ENCODE measurements at regions not wholly inside any gene's neighbourhood (a gene's known extent, or its start where the extent isn't known, plus 50 kb on each side); places are given as distances from the start of the nearest gene placed in this dataset.

DNA sequence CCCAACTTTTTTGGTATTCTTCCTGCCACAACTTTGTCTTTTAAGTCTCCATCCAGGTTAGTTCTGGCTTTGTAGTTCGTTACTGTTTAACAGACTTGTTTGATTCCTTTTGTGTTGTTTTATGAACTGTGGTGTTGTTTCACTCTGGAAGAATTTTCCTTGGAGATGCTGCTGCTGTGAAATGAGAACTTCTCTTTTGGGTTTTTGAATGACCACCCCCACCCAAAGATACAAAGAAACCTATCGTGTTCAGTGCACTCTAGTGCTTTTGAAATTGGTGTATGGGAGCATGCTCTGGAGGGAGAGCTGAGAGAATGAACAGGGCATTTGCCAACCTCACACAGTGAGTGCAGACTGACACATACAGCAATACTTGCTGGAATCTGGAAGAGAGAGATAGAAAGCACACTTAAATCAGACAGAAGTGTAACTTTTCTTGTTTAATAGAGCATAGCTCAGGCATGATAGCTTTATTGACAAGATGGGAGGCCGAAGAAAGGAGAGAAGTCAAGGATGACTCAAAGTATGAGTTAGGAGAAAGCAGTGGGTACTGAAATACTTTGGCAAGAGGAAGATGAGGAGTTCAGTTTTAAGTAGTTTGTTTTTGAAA lies 293.1 kb downstream of the SOX4 start:
- peak overlapping the region; percentile 94 for H3K27ac ChIP-seq (ENCODE audit: low read depth, low read length, severe bottlenecking)
- 86 to 100% methylated on average over 1 of the region's 3 CpGs for WGBS, 2 experiments (ENCODE audit: insufficient coverage in 2 of 2)

DNA sequence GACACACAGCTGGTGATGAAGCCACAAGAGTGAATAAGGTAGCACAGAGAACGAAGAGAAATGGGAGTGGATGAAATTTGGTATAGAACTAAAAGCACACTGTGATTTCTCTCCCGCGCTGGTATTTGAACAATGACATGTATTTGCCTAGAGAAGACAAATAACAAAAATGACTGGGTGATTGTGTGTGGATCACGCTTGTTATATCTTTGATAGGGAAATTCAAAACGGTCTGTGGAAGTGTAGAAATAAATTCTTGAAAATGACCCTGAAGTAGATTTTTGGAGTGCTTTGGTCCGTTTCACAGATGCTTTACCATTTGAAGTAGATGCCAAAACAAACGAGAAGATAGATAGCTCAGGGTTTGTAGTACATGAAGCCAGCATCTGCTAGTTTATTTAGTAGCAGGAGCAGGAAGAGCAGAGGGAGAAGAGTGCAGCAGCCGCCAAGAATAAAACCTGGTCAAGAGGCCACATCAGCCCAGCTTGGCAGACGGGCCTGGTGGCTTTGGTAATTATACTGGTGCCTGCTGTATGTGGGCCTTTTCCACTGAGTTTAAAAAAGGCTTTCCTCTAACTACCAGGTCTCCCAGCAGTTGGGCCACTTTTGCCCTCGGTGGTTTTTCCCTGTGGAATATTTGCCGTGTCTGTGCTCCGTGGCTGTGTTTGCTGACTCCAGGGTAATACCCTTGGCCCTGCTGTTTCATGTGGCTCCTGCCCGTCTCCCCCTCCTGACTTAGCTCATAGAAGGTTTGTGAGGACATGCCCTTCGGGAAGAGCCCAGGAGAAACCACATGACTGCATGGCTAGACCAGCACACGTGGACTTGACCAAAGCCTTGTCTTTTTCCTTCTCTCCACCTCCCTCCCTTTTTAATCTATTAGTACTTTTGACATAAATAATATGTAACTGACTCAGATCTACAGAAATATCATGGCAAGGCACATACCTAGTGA lies 294.0 kb downstream of the SOX4 start:
- Histone ChIP-seq H3K36me3 (ENCODE audit: control insufficient read depth, insufficient read depth, low read length) (no peaks in the 10 kb centered on the region), H3K27ac (ENCODE audit: low read depth, low read length, severe bottlenecking) (peak overlapping the region; percentile 94), H3K4me3 (ENCODE audit: extremely low read depth, insufficient read depth, low read length, poor library complexity, severe bottlenecking) (no peak overlapping the region), H3K4me1 (ENCODE audit: control insufficient read depth, insufficient read depth, low read length, poor library complexity, severe bottlenecking) (peaks cover 15% of the 10 kb centered on the region), H3K9me3 (ENCODE audit: control insufficient read depth, low read length) (no peaks in the 10 kb centered on the region)
- WGBS, 2 experiments (ENCODE audit: insufficient coverage in 2 of 2), result 94 to 96% methylated on average over 13 to 15 of the region's 15 CpGs

More for the DNA sequence above, 293.1 kb downstream of the SOX4 start:
- Histone ChIP-seq H3K9me3 (ENCODE audit: control insufficient read depth, low read length) (no peaks in the 10 kb centered on the region), H3K36me3 (ENCODE audit: control insufficient read depth, insufficient read depth, low read length) (no peaks in the 10 kb centered on the region), H3K4me1 (ENCODE audit: control insufficient read depth, insufficient read depth, low read length, poor library complexity, severe bottlenecking) (peaks cover 15% of the 10 kb centered on the region), H3K4me3 (ENCODE audit: extremely low read depth, insufficient read depth, low read length, poor library complexity, severe bottlenecking) (no peak overlapping the region)

DNA sequence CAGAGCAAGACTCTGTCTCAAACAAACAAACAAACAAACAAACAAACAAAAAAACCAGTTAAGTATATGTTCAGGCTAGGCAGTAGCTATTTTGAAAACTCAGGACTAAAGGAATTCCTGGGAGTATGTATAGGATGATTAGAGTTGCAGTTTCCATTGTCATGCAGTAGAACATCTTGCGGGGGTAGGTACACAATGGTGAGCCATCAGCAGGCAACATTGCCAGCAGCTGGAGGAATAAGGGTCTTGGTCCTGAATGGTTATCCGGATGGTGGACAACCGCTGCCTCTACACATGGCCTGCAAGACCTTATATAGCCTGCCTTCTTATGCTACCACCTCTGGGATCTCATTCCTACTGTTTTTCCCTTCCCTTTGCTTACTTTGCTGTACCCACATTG lies 297.5 kb downstream of the SOX4 start:
- peaks cover 8% of the 10 kb centered on the region for H3K4me1 ChIP-seq (ENCODE audit: control insufficient read depth, insufficient read depth, low read length, poor library complexity, severe bottlenecking)
- no peaks in the 10 kb centered on the region for H3K36me3 ChIP-seq (ENCODE audit: control insufficient read depth, insufficient read depth, low read length)
- no peak overlapping the region for H3K4me3 ChIP-seq (ENCODE audit: extremely low read depth, insufficient read depth, low read length, poor library complexity, severe bottlenecking)
- H3K9me3 ChIP-seq (ENCODE audit: control insufficient read depth, low read length), result no peaks in the 10 kb centered on the region
- WGBS, 2 experiments (ENCODE audit: insufficient coverage in 2 of 2), result 55 to 66% methylated on average over 1 to 3 of the region's 3 CpGs
- no peak overlapping the region for H3K27ac ChIP-seq (ENCODE audit: low read depth, low read length, severe bottlenecking)

DNA sequence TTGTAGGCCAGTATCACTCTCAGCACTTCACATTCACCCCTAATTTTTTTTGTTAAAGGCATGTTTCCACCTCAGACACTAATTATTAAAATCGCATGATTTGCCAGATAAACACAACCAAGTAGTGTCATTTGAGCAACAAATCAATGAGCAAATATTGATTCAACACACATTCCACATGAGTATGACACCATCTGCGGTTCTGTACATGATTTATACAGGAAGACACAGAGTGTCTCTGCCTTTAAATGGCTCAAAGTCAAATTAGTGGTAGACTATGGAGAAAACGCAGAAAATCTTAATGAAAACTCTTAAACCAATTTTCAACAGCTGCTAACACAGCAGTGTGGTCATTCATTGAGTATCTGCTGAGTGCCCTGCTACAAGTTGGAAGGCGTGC lies 300.2 kb downstream of the SOX4 start:
- no peak overlapping the region for H3K4me3 ChIP-seq (ENCODE audit: extremely low read depth, insufficient read depth, low read length, poor library complexity, severe bottlenecking)
- H3K36me3 ChIP-seq (ENCODE audit: control insufficient read depth, insufficient read depth, low read length), result no peaks in the 10 kb centered on the region
- no peaks in the 10 kb centered on the region for H3K9me3 ChIP-seq (ENCODE audit: control insufficient read depth, low read length)
- 88 to 97% methylated on average over 3 to 4 of the region's 4 CpGs for WGBS, 2 experiments (ENCODE audit: insufficient coverage in 2 of 2)
- H3K27ac ChIP-seq (ENCODE audit: low read depth, low read length, severe bottlenecking), result no peak overlapping the region
- H3K4me1 ChIP-seq (ENCODE audit: control insufficient read depth, insufficient read depth, low read length, poor library complexity, severe bottlenecking), result no peaks in the 10 kb centered on the region

DNA sequence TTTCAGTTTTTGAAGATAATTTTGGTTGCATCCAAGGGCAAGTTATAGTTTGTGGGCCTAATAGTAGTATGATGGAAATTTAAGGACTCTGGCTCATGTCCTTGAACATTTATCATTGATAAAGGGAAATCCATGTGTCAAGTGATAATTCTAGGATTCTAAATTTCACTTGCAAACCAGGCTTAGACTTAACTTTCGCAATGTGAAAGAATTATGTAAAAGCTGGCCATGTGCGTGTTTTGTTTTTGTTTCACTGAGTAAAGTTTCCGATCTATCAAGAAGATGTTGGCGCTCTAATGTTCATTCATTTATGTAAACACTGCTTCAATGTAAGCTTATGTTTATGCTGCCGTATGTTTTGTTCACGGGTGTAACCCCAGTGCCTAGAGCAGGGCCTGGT lies 302.0 kb downstream of the SOX4 start:
- 94% methylated on average over 4 to 6 of the region's 6 CpGs for whole genome bisulfite sequencing, 2 experiments (ENCODE audit: insufficient coverage in 2 of 2)
- Histone ChIP-seq H3K4me1 (ENCODE audit: control insufficient read depth, insufficient read depth, low read length, poor library complexity, severe bottlenecking) (no peaks in the 10 kb centered on the region), H3K36me3 (ENCODE audit: control insufficient read depth, insufficient read depth, low read length) (no peaks in the 10 kb centered on the region), H3K4me3 (ENCODE audit: extremely low read depth, insufficient read depth, low read length, poor library complexity, severe bottlenecking) (no peak overlapping the region), H3K9me3 (ENCODE audit: control insufficient read depth, low read length) (no peaks in the 10 kb centered on the region), H3K27ac (ENCODE audit: low read depth, low read length, severe bottlenecking) (no peak overlapping the region)

DNA sequence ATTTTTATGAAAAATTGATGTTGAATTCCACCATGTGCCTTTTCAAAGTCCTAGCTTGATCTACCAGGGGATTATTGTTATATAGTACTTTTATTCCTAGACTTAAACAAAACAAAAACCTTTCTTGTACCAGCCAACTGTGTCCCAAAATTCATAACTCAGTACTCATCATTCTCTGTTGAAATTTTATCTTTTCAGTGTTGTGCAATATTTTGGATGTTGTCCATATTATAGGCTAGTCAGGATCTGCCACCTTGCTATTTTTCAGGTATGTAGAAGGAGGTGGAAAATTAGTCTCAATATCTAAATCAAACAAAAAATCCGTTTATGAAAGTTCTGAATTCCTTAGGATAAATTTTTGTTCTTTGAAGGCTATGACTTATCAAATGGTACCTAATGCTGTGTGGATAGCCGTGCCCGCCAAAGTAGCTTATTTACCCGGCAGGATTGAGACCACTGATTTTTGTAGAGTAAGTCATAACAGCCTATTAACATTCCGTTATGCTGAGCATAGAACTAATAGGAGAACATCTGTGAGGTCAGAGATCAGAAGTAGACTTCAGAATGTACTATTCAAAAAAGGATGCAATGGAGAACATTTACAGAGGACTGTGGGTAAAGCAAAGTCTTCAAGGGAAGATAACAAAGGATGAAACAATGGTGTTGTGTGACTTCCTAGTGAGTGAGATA lies 304.7 kb downstream of the SOX4 start:
- Histone ChIP-seq H3K9me3 (ENCODE audit: control insufficient read depth, low read length) (no peaks in the 10 kb centered on the region), H3K4me3 (ENCODE audit: extremely low read depth, insufficient read depth, low read length, poor library complexity, severe bottlenecking) (no peak overlapping the region), H3K4me1 (ENCODE audit: control insufficient read depth, insufficient read depth, low read length, poor library complexity, severe bottlenecking) (peaks cover 3% of the 10 kb centered on the region), H3K27ac (ENCODE audit: low read depth, low read length, severe bottlenecking) (no peak overlapping the region), H3K36me3 (ENCODE audit: control insufficient read depth, insufficient read depth, low read length) (no peaks in the 10 kb centered on the region)
- WGBS, 2 experiments (ENCODE audit: insufficient coverage in 2 of 2), result 91 to 93% methylated on average over 4 of the region's 5 CpGs

DNA sequence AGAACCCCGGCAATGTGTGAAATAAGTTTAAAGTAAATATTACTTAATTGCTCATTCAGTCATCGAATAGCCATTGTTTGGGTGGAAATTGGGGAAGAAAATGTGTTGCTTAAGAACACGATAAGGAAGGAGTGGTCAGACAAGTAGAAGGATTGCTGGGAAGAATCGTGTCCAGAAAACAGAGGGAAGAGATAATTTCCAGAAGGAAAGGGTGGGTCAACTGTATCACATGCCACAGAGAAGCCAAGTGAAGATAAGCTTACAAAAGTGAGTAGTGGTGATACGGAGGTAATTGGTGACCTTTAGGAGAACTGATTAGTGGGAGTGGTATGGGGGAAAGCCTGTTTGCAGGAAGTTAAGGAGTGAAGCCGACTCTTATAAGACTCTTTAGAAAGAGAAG lies 306.2 kb downstream of the SOX4 start:
- Histone ChIP-seq H3K4me1 (ENCODE audit: control insufficient read depth, insufficient read depth, low read length, poor library complexity, severe bottlenecking) (peaks cover 3% of the 10 kb centered on the region), H3K27ac (ENCODE audit: low read depth, low read length, severe bottlenecking) (no peak overlapping the region), H3K4me3 (ENCODE audit: extremely low read depth, insufficient read depth, low read length, poor library complexity, severe bottlenecking) (no peak overlapping the region), H3K9me3 (ENCODE audit: control insufficient read depth, low read length) (no peaks in the 10 kb centered on the region), H3K36me3 (ENCODE audit: control insufficient read depth, insufficient read depth, low read length) (no peaks in the 10 kb centered on the region)
- 79 to 83% methylated on average over 4 to 5 of the region's 6 CpGs for WGBS, 2 experiments (ENCODE audit: insufficient coverage in 2 of 2)

DNA sequence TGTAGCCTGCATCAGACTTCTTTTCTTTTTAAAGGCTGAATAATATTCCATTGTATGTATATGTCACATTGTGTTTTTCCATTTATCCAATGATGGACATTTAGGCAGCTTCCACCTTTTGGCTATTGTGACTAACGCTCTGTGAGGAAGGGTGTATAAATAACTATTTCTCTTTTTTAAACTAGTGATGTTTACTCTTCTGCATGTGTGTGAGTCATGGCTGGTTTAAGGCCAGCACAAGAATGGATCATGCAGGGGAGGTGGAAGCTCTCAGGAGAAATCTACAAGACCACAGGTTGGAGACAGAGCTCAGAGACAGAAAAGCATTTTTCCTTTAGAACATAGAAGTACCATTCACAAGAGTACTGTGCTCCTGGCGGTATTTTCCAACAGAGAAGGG lies 307.2 kb downstream of the SOX4 start:
- Histone ChIP-seq H3K36me3 (ENCODE audit: control insufficient read depth, insufficient read depth, low read length) (no peaks in the 10 kb centered on the region), H3K9me3 (ENCODE audit: control insufficient read depth, low read length) (no peaks in the 10 kb centered on the region), H3K4me1 (ENCODE audit: control insufficient read depth, insufficient read depth, low read length, poor library complexity, severe bottlenecking) (peaks cover 3% of the 10 kb centered on the region), H3K27ac (ENCODE audit: low read depth, low read length, severe bottlenecking) (no peak overlapping the region), H3K4me3 (ENCODE audit: extremely low read depth, insufficient read depth, low read length, poor library complexity, severe bottlenecking) (no peak overlapping the region)
- WGBS, 2 experiments (ENCODE audit: insufficient coverage in 2 of 2), result 75% methylated on average over 1 of the region's 2 CpGs; no CpG with 5 or more reads in 1 of the 2 experiments

DNA sequence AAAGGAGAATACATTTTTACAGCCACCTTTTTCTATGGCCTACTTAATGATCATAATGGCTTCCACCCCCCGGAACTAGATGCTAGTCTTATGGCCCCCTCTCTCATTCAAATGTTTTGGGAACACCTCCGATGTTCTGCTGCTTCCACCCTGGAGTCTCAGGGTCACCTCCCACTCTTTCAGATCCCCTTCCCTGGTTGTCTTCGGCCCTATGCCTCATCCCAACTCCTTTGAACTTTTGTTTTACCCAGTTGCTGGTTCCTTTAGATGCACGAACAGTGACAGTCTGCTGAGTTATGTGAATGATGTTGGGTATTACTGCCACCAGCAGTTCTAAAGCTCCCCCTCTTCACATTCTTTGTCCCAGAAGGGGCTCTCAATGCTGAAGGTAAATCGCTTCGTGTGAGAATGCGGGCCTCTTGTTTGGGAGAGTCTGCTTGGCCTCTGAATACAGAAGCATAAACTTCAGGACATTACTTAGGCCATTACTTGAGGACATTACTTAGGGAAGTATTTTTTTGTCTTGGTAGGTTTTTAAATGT lies 309.1 kb downstream of the SOX4 start:
- H3K27ac ChIP-seq (ENCODE audit: low read depth, low read length, severe bottlenecking), result peak overlapping the region; percentile 50
- H3K4me3 ChIP-seq (ENCODE audit: extremely low read depth, insufficient read depth, low read length, poor library complexity, severe bottlenecking), result no peak overlapping the region
- WGBS, 2 experiments (ENCODE audit: insufficient coverage in 2 of 2), result 45 to 53% methylated on average over 2 to 3 of the region's 7 CpGs
- H3K9me3 ChIP-seq (ENCODE audit: control insufficient read depth, low read length), result no peaks in the 10 kb centered on the region
- H3K36me3 ChIP-seq (ENCODE audit: control insufficient read depth, insufficient read depth, low read length), result no peaks in the 10 kb centered on the region
- H3K4me1 ChIP-seq (ENCODE audit: control insufficient read depth, insufficient read depth, low read length, poor library complexity, severe bottlenecking), result peaks cover 3% of the 10 kb centered on the region

DNA sequence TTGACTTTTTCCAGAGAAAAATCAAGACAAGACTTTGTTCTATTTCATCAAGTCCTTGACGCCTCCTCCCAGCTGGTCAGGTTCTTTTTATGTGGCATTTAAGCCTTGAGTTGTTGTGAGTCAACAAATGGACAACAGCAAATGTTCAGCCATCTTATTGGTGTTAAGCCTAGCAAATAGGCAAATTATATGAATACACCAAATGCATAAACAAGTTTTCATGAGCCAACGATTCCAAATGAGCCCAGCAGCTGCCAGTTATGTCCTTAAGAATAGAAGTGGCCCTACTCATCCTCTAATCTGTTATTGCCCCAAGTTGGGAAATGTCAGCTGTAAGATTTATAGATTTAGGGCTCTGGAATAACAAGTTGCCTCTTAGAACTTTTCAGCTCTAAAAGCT lies 312.0 kb downstream of the SOX4 start:
- Histone ChIP-seq H3K4me1 (ENCODE audit: control insufficient read depth, insufficient read depth, low read length, poor library complexity, severe bottlenecking) (peaks cover 3% of the 10 kb centered on the region), H3K4me3 (ENCODE audit: extremely low read depth, insufficient read depth, low read length, poor library complexity, severe bottlenecking) (no peak overlapping the region), H3K9me3 (ENCODE audit: control insufficient read depth, low read length) (no peaks in the 10 kb centered on the region), H3K36me3 (ENCODE audit: control insufficient read depth, insufficient read depth, low read length) (no peaks in the 10 kb centered on the region), H3K27ac (ENCODE audit: low read depth, low read length, severe bottlenecking) (no peak overlapping the region)
- WGBS, 2 experiments (ENCODE audit: insufficient coverage in 2 of 2), result no CpG with 5 or more reads among the region's 2 CpGs

Measured in mesodermal cell (in vitro differentiated cells).